ENCODE measurements at regions not wholly inside any gene's neighbourhood (a gene's known extent, or its start where the extent isn't known, plus 50 kb on each side); places are given as distances from the start of the nearest gene placed in this dataset.
A peak's percentile ranks its signal among the peaks of the same experiment; 100 is the strongest.

- intact Hi-C loops (cut with micrococcal nuclease) = no loop called here
- DNase-seq = no peak
- no peaks in the 10 kb centered on the region for H3K27me3 Mint-ChIP-seq
- no peaks in the 10 kb centered on the region for H3K4me1 Mint-ChIP-seq
- H3K4me3 Mint-ChIP-seq = no peak overlapping the region
- Histone ChIP-seq H3K27me3 (ENCODE audit: insufficient read depth, low read length) (no peaks in the 10 kb centered on the region), H3K36me3 (ENCODE audit: insufficient read depth, low read length) (no peaks in the 10 kb centered on the region), H3K9me3 (ENCODE audit: control insufficient read depth in 1 of 2, low read length in 2 of 2) (no peaks in the 10 kb centered on the region), H3K27ac (ENCODE audit: low read depth, low read length) (no peak overlapping the region), H3K4me1 (ENCODE audit: insufficient read depth, low read length) (no peaks in the 10 kb centered on the region), H3K4me3 (ENCODE audit: low read length in 2 of 2) (no peak overlapping the region)
- no peaks in the 10 kb centered on the region for H3K9me3 Mint-ChIP-seq
- POLR2A ChIA-PET (ENCODE audit: partially characterized antibody) = no interaction called here
- CTCF ChIA-PET (ENCODE audit: partially characterized antibody) = no interaction called here
- H3K36me3 Mint-ChIP-seq = peaks cover 4 to 54% of the 10 kb centered on the region in 2 donors
- no peak overlapping the region for H3K27ac Mint-ChIP-seq
These were observed 187.8 kb downstream of the MIAT start for GRCh38 chr22:26845021-26845743.

- no peaks in the 10 kb centered on the region for H3K4me1 ChIP-seq (ENCODE audit: insufficient read depth, low read length)
- no peaks in the 10 kb centered on the region for H3K36me3 ChIP-seq (ENCODE audit: insufficient read depth, low read length)
- POLR2A ChIA-PET (ENCODE audit: partially characterized antibody) = no interaction called here
- intact Hi-C loops (cut with micrococcal nuclease) = no loop called here
- no peaks in the 10 kb centered on the region for H3K4me1 Mint-ChIP-seq
- H3K27ac Mint-ChIP-seq = no peak overlapping the region
- CTCF ChIA-PET (ENCODE audit: partially characterized antibody) = no interaction called here
- no peaks in the 10 kb centered on the region for H3K9me3 Mint-ChIP-seq
- no peaks in the 10 kb centered on the region for H3K27me3 Mint-ChIP-seq
- H3K9me3 ChIP-seq (ENCODE audit: control insufficient read depth in 1 of 2, low read length in 2 of 2) = no peaks in the 10 kb centered on the region
- peaks cover 5 to 53% of the 10 kb centered on the region in 2 donors for H3K36me3 Mint-ChIP-seq
- no peaks in the 10 kb centered on the region for H3K27me3 ChIP-seq (ENCODE audit: insufficient read depth, low read length)
- no peak overlapping the region for H3K4me3 Mint-ChIP-seq
- H3K27ac ChIP-seq (ENCODE audit: low read depth, low read length) = no peak overlapping the region
- no peak overlapping the region for H3K4me3 ChIP-seq (ENCODE audit: low read length in 2 of 2)
- no peak for DNase-seq
These were observed 188.7 kb downstream of the MIAT start for GRCh38 chr22:26846076-26846475.

- POLR2A ChIA-PET (ENCODE audit: partially characterized antibody) = no interaction called here
- no peak overlapping the region for H3K27ac Mint-ChIP-seq
- no peak overlapping the region for H3K4me3 Mint-ChIP-seq
- Histone ChIP-seq H3K4me1 (ENCODE audit: insufficient read depth, low read length) (no peaks in the 10 kb centered on the region), H3K36me3 (ENCODE audit: insufficient read depth, low read length) (no peaks in the 10 kb centered on the region), H3K4me3 (ENCODE audit: low read length in 2 of 2) (no peak overlapping the region), H3K27ac (ENCODE audit: low read depth, low read length) (no peak overlapping the region), H3K27me3 (ENCODE audit: insufficient read depth, low read length) (no peaks in the 10 kb centered on the region), H3K9me3 (ENCODE audit: control insufficient read depth in 1 of 2, low read length in 2 of 2) (no peaks in the 10 kb centered on the region)
- no peaks in the 10 kb centered on the region for H3K27me3 Mint-ChIP-seq
- H3K4me1 Mint-ChIP-seq = no peaks in the 10 kb centered on the region
- CTCF ChIA-PET (ENCODE audit: partially characterized antibody) = no interaction called here
- no peak for DNase-seq
- intact Hi-C loops (cut with micrococcal nuclease) = no loop called here
- H3K36me3 Mint-ChIP-seq = peaks cover 5 to 56% of the 10 kb centered on the region in 2 donors
- H3K9me3 Mint-ChIP-seq = no peaks in the 10 kb centered on the region
These were observed 189.3 kb downstream of the MIAT start for GRCh38 chr22:26846645-26847044.

GRCh38 chr22:26847046-26847445 lies 189.7 kb downstream of the MIAT start:
- no peak for DNase-seq
- Mint-ChIP-seq H3K36me3 (peaks cover 5 to 60% of the 10 kb centered on the region in 2 donors), H3K27me3 (no peaks in the 10 kb centered on the region), H3K4me3 (no peak overlapping the region), H3K27ac (peak overlapping the region in 1 of 7 donors; percentile 83), H3K9me3 (no peaks in the 10 kb centered on the region), H3K4me1 (no peaks in the 10 kb centered on the region)
- no peaks in the 10 kb centered on the region for H3K4me1 ChIP-seq (ENCODE audit: insufficient read depth, low read length)
- no peaks in the 10 kb centered on the region for H3K9me3 ChIP-seq (ENCODE audit: control insufficient read depth in 1 of 2, low read length in 2 of 2)
- H3K27ac ChIP-seq (ENCODE audit: low read depth, low read length) = no peak overlapping the region
- H3K27me3 ChIP-seq (ENCODE audit: insufficient read depth, low read length) = no peaks in the 10 kb centered on the region
- POLR2A ChIA-PET (ENCODE audit: partially characterized antibody) = no interaction called here
- CTCF ChIA-PET (ENCODE audit: partially characterized antibody) = no interaction called here
- no peaks in the 10 kb centered on the region for H3K36me3 ChIP-seq (ENCODE audit: insufficient read depth, low read length)
- intact Hi-C loops (cut with micrococcal nuclease) = no loop called here
- H3K4me3 ChIP-seq (ENCODE audit: low read length in 2 of 2) = no peak overlapping the region

- no peak for DNase-seq
- Mint-ChIP-seq H3K9me3 (no peaks in the 10 kb centered on the region), H3K4me3 (no peak overlapping the region), H3K4me1 (no peaks in the 10 kb centered on the region), H3K27ac (no peak overlapping the region), H3K36me3 (peaks cover 10 to 63% of the 10 kb centered on the region in 2 donors), H3K27me3 (no peaks in the 10 kb centered on the region)
- Histone ChIP-seq H3K4me1 (ENCODE audit: insufficient read depth, low read length) (no peaks in the 10 kb centered on the region), H3K36me3 (ENCODE audit: insufficient read depth, low read length) (no peaks in the 10 kb centered on the region), H3K4me3 (ENCODE audit: low read length in 2 of 2) (no peak overlapping the region), H3K27ac (ENCODE audit: low read depth, low read length) (no peak overlapping the region), H3K27me3 (ENCODE audit: insufficient read depth, low read length) (no peaks in the 10 kb centered on the region), H3K9me3 (ENCODE audit: control insufficient read depth in 1 of 2, low read length in 2 of 2) (no peaks in the 10 kb centered on the region)
- ChIA-PET CTCF (ENCODE audit: partially characterized antibody) (no interaction called here), POLR2A (ENCODE audit: partially characterized antibody) (no interaction called here)
- intact Hi-C loops (cut with micrococcal nuclease) = no loop called here
These were observed 190.4 kb downstream of the MIAT start for GRCh38 chr22:26847816-26848215.

- CTCF ChIA-PET (ENCODE audit: partially characterized antibody) = no interaction called here
These were observed 191.0 kb downstream of the MIAT start for GRCh38 chr22:26848244-26848920.

GRCh38 chr22:26849575-26849974 lies 192.2 kb downstream of the MIAT start:
- Histone ChIP-seq H3K4me1 (ENCODE audit: insufficient read depth, low read length) (no peaks in the 10 kb centered on the region), H3K9me3 (ENCODE audit: control insufficient read depth in 1 of 2, low read length in 2 of 2) (no peaks in the 10 kb centered on the region), H3K27me3 (ENCODE audit: insufficient read depth, low read length) (no peaks in the 10 kb centered on the region), H3K27ac (ENCODE audit: low read depth, low read length) (no peak overlapping the region), H3K4me3 (ENCODE audit: low read length in 2 of 2) (no peak overlapping the region), H3K36me3 (ENCODE audit: insufficient read depth, low read length) (no peaks in the 10 kb centered on the region)
- DNase-seq = no peak
- POLR2A ChIA-PET (ENCODE audit: partially characterized antibody) = no interaction called here
- CTCF ChIA-PET (ENCODE audit: partially characterized antibody) = no interaction called here
- Mint-ChIP-seq H3K4me1 (no peaks in the 10 kb centered on the region), H3K9me3 (no peaks in the 10 kb centered on the region), H3K27me3 (no peaks in the 10 kb centered on the region), H3K4me3 (no peak overlapping the region), H3K27ac (peak overlapping the region in 2 of 7 donors; percentile 10 to 76), H3K36me3 (peaks cover 14 to 70% of the 10 kb centered on the region in 2 donors)
- intact Hi-C loops (cut with micrococcal nuclease) = no loop called here

More at GRCh38 chr22:26848244-26848920, 191.0 kb downstream of the MIAT start:
- POLR2A ChIA-PET (ENCODE audit: partially characterized antibody) = no interaction called here
- H3K27me3 ChIP-seq (ENCODE audit: insufficient read depth, low read length) = no peaks in the 10 kb centered on the region
- Mint-ChIP-seq H3K36me3 (peaks cover 12 to 62% of the 10 kb centered on the region in 2 donors), H3K9me3 (no peaks in the 10 kb centered on the region), H3K4me3 (no peak overlapping the region), H3K27me3 (no peaks in the 10 kb centered on the region), H3K27ac (no peak overlapping the region), H3K4me1 (no peaks in the 10 kb centered on the region)
- no peak overlapping the region for H3K4me3 ChIP-seq (ENCODE audit: low read length in 2 of 2)
- no peaks in the 10 kb centered on the region for H3K4me1 ChIP-seq (ENCODE audit: insufficient read depth, low read length)
- H3K27ac ChIP-seq (ENCODE audit: low read depth, low read length) = no peak overlapping the region
- no peaks in the 10 kb centered on the region for H3K9me3 ChIP-seq (ENCODE audit: control insufficient read depth in 1 of 2, low read length in 2 of 2)
- H3K36me3 ChIP-seq (ENCODE audit: insufficient read depth, low read length) = no peaks in the 10 kb centered on the region
- DNase-seq = no peak
- intact Hi-C loops (cut with micrococcal nuclease) = no loop called here

Data from CD4-positive, alpha-beta memory T cell (primary cell).